ENCODE measurements at regions not wholly inside any gene's neighbourhood (a gene's known extent, or its start where the extent isn't known, plus 50 kb on each side); places are given as distances from the start of the nearest gene placed in this dataset.

GRCh38 chrX:79570524-79571240 is 203.5 kb upstream of the ITM2A start:
- Histone ChIP-seq H3K27ac (ENCODE audit: low read length) (no peak overlapping the region), H3K27me3 (ENCODE audit: insufficient read depth, low read length) (no peaks in the 10 kb centered on the region), H3K9ac (ENCODE audit: low read depth, low read length) (no peak overlapping the region), H3K9me3 (ENCODE audit: insufficient read depth, low read depth, low read length) (no peaks in the 10 kb centered on the region), H3K4me3 (ENCODE audit: low read length) (no peak overlapping the region), H3K36me3 (ENCODE audit: insufficient read depth, low read depth, low read length) (no peaks in the 10 kb centered on the region), H3K4me1 (ENCODE audit: insufficient read depth, low read length) (no peaks in the 10 kb centered on the region)

GRCh38 chrX:79568309-79568708 is 201.2 kb upstream of the ITM2A start:
- Histone ChIP-seq H3K9ac (ENCODE audit: low read depth, low read length) (no peak overlapping the region), H3K27ac (ENCODE audit: low read length) (no peak overlapping the region), H3K4me1 (ENCODE audit: insufficient read depth, low read length) (no peaks in the 10 kb centered on the region), H3K4me3 (ENCODE audit: low read length) (no peak overlapping the region), H3K9me3 (ENCODE audit: insufficient read depth, low read depth, low read length) (no peaks in the 10 kb centered on the region), H3K27me3 (ENCODE audit: insufficient read depth, low read length) (no peaks in the 10 kb centered on the region), H3K36me3 (ENCODE audit: insufficient read depth, low read depth, low read length) (no peaks in the 10 kb centered on the region)

- Histone ChIP-seq H3K4me3 (ENCODE audit: low read length) (no peak overlapping the region), H3K4me1 (ENCODE audit: insufficient read depth, low read length) (no peaks in the 10 kb centered on the region), H3K27me3 (ENCODE audit: insufficient read depth, low read length) (no peaks in the 10 kb centered on the region), H3K9me3 (ENCODE audit: insufficient read depth, low read depth, low read length) (no peaks in the 10 kb centered on the region), H3K27ac (ENCODE audit: low read length) (no peak overlapping the region), H3K9ac (ENCODE audit: low read depth, low read length) (no peak overlapping the region), H3K36me3 (ENCODE audit: insufficient read depth, low read depth, low read length) (no peaks in the 10 kb centered on the region)
These were observed 197.2 kb upstream of the ITM2A start for GRCh38 chrX:79564362-79564761.

- H3K27ac ChIP-seq (ENCODE audit: low read length) = no peak overlapping the region
- H3K9me3 ChIP-seq (ENCODE audit: insufficient read depth, low read depth, low read length) = peaks cover 7% of the 10 kb centered on the region; the same call in 1 of the 2 replicates
- H3K36me3 ChIP-seq (ENCODE audit: insufficient read depth, low read depth, low read length) = no peaks in the 10 kb centered on the region
These were observed 192.2 kb upstream of the ITM2A start for GRCh38 chrX:79559290-79559689.

GRCh38 chrX:79557212-79557611 is 190.1 kb upstream of the ITM2A start:
- Histone ChIP-seq H3K27ac (ENCODE audit: low read length) (no peak overlapping the region), H3K9me3 (ENCODE audit: insufficient read depth, low read depth, low read length) (peaks cover 7% of the 10 kb centered on the region; the same call in 1 of the 2 replicates), H3K4me1 (ENCODE audit: insufficient read depth, low read length) (no peaks in the 10 kb centered on the region), H3K4me3 (ENCODE audit: low read length) (no peak overlapping the region), H3K9ac (ENCODE audit: low read depth, low read length) (no peak overlapping the region), H3K36me3 (ENCODE audit: insufficient read depth, low read depth, low read length) (no peaks in the 10 kb centered on the region), H3K27me3 (ENCODE audit: insufficient read depth, low read length) (no peaks in the 10 kb centered on the region)

More at GRCh38 chrX:79559290-79559689, 192.2 kb upstream of the ITM2A start:
- H3K9ac ChIP-seq (ENCODE audit: low read depth, low read length) = no peak overlapping the region
- H3K4me1 ChIP-seq (ENCODE audit: insufficient read depth, low read length) = no peaks in the 10 kb centered on the region
- H3K27me3 ChIP-seq (ENCODE audit: insufficient read depth, low read length) = no peaks in the 10 kb centered on the region
- no peak overlapping the region for H3K4me3 ChIP-seq (ENCODE audit: low read length)

GRCh38 chrX:79556800-79557199 is 189.7 kb upstream of the ITM2A start:
- Histone ChIP-seq H3K9me3 (ENCODE audit: insufficient read depth, low read depth, low read length) (peaks cover 7% of the 10 kb centered on the region; the same call in 1 of the 2 replicates), H3K36me3 (ENCODE audit: insufficient read depth, low read depth, low read length) (no peaks in the 10 kb centered on the region), H3K4me1 (ENCODE audit: insufficient read depth, low read length) (no peaks in the 10 kb centered on the region), H3K9ac (ENCODE audit: low read depth, low read length) (no peak overlapping the region), H3K27me3 (ENCODE audit: insufficient read depth, low read length) (no peaks in the 10 kb centered on the region), H3K4me3 (ENCODE audit: low read length) (no peak overlapping the region), H3K27ac (ENCODE audit: low read length) (no peak overlapping the region)

- H3K4me1 ChIP-seq (ENCODE audit: insufficient read depth, low read length) = no peaks in the 10 kb centered on the region
- no peaks in the 10 kb centered on the region; the same call in 1 of the 2 replicates for H3K9me3 ChIP-seq (ENCODE audit: insufficient read depth, low read depth, low read length)
- H3K27ac ChIP-seq (ENCODE audit: low read length) = no peak overlapping the region
- H3K4me3 ChIP-seq (ENCODE audit: low read length) = no peak overlapping the region
- no peak overlapping the region for H3K9ac ChIP-seq (ENCODE audit: low read depth, low read length)
- H3K27me3 ChIP-seq (ENCODE audit: insufficient read depth, low read length) = no peaks in the 10 kb centered on the region
- no peaks in the 10 kb centered on the region for H3K36me3 ChIP-seq (ENCODE audit: insufficient read depth, low read depth, low read length)
These were observed 163.4 kb upstream of the ITM2A start for GRCh38 chrX:79530310-79531108.

GRCh38 chrX:79524642-79525041 is 157.5 kb upstream of the ITM2A start:
- H3K27me3 ChIP-seq (ENCODE audit: insufficient read depth, low read length) = no peaks in the 10 kb centered on the region
- H3K9me3 ChIP-seq (ENCODE audit: insufficient read depth, low read depth, low read length) = no peaks in the 10 kb centered on the region
- H3K27ac ChIP-seq (ENCODE audit: low read length) = no peak overlapping the region
- H3K9ac ChIP-seq (ENCODE audit: low read depth, low read length) = no peak overlapping the region
- no peaks in the 10 kb centered on the region for H3K36me3 ChIP-seq (ENCODE audit: insufficient read depth, low read depth, low read length)
- H3K4me1 ChIP-seq (ENCODE audit: insufficient read depth, low read length) = no peaks in the 10 kb centered on the region
- no peak overlapping the region for H3K4me3 ChIP-seq (ENCODE audit: low read length)

GRCh38 chrX:79515529-79515928 is 148.4 kb upstream of the ITM2A start:
- Histone ChIP-seq H3K27ac (ENCODE audit: low read length) (no peak overlapping the region), H3K36me3 (ENCODE audit: insufficient read depth, low read depth, low read length) (no peaks in the 10 kb centered on the region), H3K27me3 (ENCODE audit: insufficient read depth, low read length) (no peaks in the 10 kb centered on the region), H3K4me3 (ENCODE audit: low read length) (no peak overlapping the region), H3K9me3 (ENCODE audit: insufficient read depth, low read depth, low read length) (no peaks in the 10 kb centered on the region), H3K4me1 (ENCODE audit: insufficient read depth, low read length) (no peaks in the 10 kb centered on the region), H3K9ac (ENCODE audit: low read depth, low read length) (no peak overlapping the region)

- no peaks in the 10 kb centered on the region for H3K36me3 ChIP-seq (ENCODE audit: insufficient read depth, low read depth, low read length)
- no peak overlapping the region for H3K9ac ChIP-seq (ENCODE audit: low read depth, low read length)
- H3K9me3 ChIP-seq (ENCODE audit: insufficient read depth, low read depth, low read length) = no peaks in the 10 kb centered on the region
- no peaks in the 10 kb centered on the region for H3K4me1 ChIP-seq (ENCODE audit: insufficient read depth, low read length)
- no peaks in the 10 kb centered on the region for H3K27me3 ChIP-seq (ENCODE audit: insufficient read depth, low read length)
- H3K4me3 ChIP-seq (ENCODE audit: low read length) = no peak overlapping the region
- no peak overlapping the region for H3K27ac ChIP-seq (ENCODE audit: low read length)
These were observed 144.7 kb upstream of the ITM2A start for GRCh38 chrX:79511799-79512198.

GRCh38 chrX:79506001-79506400 is 138.9 kb upstream of the ITM2A start:
- H3K36me3 ChIP-seq (ENCODE audit: insufficient read depth, low read depth, low read length) = no peaks in the 10 kb centered on the region
- H3K4me3 ChIP-seq (ENCODE audit: low read length) = no peak overlapping the region
- H3K4me1 ChIP-seq (ENCODE audit: insufficient read depth, low read length) = no peaks in the 10 kb centered on the region
- H3K9me3 ChIP-seq (ENCODE audit: insufficient read depth, low read depth, low read length) = no peaks in the 10 kb centered on the region; the same call in 1 of the 2 replicates
- no peaks in the 10 kb centered on the region for H3K27me3 ChIP-seq (ENCODE audit: insufficient read depth, low read length)
- H3K9ac ChIP-seq (ENCODE audit: low read depth, low read length) = no peak overlapping the region
- no peak overlapping the region for H3K27ac ChIP-seq (ENCODE audit: low read length)

- Histone ChIP-seq H3K36me3 (ENCODE audit: insufficient read depth, low read depth, low read length) (no peaks in the 10 kb centered on the region), H3K27me3 (ENCODE audit: insufficient read depth, low read length) (no peaks in the 10 kb centered on the region)
These were observed 115.6 kb upstream of the ITM2A start for GRCh38 chrX:79482686-79483085.

More at GRCh38 chrX:79482686-79483085, 115.6 kb upstream of the ITM2A start:
- Histone ChIP-seq H3K4me3 (ENCODE audit: low read length) (no peak overlapping the region), H3K27ac (ENCODE audit: low read length) (no peak overlapping the region), H3K9me3 (ENCODE audit: insufficient read depth, low read depth, low read length) (no peaks in the 10 kb centered on the region), H3K9ac (ENCODE audit: low read depth, low read length) (no peak overlapping the region), H3K4me1 (ENCODE audit: insufficient read depth, low read length) (no peaks in the 10 kb centered on the region)

Measured in iPS-20b (cell line).